ENCODE measurements at regions not wholly inside any gene's neighbourhood (a gene's known extent, or its start where the extent isn't known, plus 50 kb on each side); places are given as distances from the start of the nearest gene placed in this dataset.

GRCh38 chr15:31569836-31570235, 243.2 kb downstream of the KLF13 start:
- Mint-ChIP-seq H3K27me3 (ENCODE audit: unreplicated experiment) (peaks cover 15% of the 10 kb centered on the region), H3K27ac (ENCODE audit: unreplicated experiment) (no peak overlapping the region), H3K4me3 (ENCODE audit: unreplicated experiment) (no peak overlapping the region), H3K4me1 (ENCODE audit: unreplicated experiment) (no peaks in the 10 kb centered on the region), H3K9me3 (ENCODE audit: unreplicated experiment) (no peaks in the 10 kb centered on the region), H3K36me3 (ENCODE audit: unreplicated experiment) (no peaks in the 10 kb centered on the region)
- TF ChIP-seq CTCF (IDR thresholded peaks at IDR 0.05): no peak
- DNase-seq (ENCODE audit: extremely low spot score, unreplicated experiment): no peak

- DNase-seq (ENCODE audit: extremely low spot score, unreplicated experiment): no peak
- peaks cover 16% of the 10 kb centered on the region for H3K27me3 Mint-ChIP-seq (ENCODE audit: unreplicated experiment)
- H3K4me1 Mint-ChIP-seq (ENCODE audit: unreplicated experiment): no peaks in the 10 kb centered on the region
- H3K36me3 Mint-ChIP-seq (ENCODE audit: unreplicated experiment): no peaks in the 10 kb centered on the region
- H3K4me3 Mint-ChIP-seq (ENCODE audit: unreplicated experiment): no peak overlapping the region
- no peak for TF ChIP-seq CTCF (IDR thresholded peaks at IDR 0.05)
- no peak overlapping the region for H3K27ac Mint-ChIP-seq (ENCODE audit: unreplicated experiment)
- no peaks in the 10 kb centered on the region for H3K9me3 Mint-ChIP-seq (ENCODE audit: unreplicated experiment)
Measured at GRCh38 chr15:31570591-31570990, 244.0 kb downstream of the KLF13 start.

GRCh38 chr15:31571676-31572075, 245.0 kb downstream of the KLF13 start:
- H3K27me3 Mint-ChIP-seq (ENCODE audit: unreplicated experiment): peaks cover 18% of the 10 kb centered on the region
- no peak for DNase-seq (ENCODE audit: extremely low spot score, unreplicated experiment)
- H3K27ac Mint-ChIP-seq (ENCODE audit: unreplicated experiment): no peak overlapping the region
- no peak overlapping the region for H3K4me3 Mint-ChIP-seq (ENCODE audit: unreplicated experiment)
- no peaks in the 10 kb centered on the region for H3K4me1 Mint-ChIP-seq (ENCODE audit: unreplicated experiment)
- no peaks in the 10 kb centered on the region for H3K36me3 Mint-ChIP-seq (ENCODE audit: unreplicated experiment)
- no peaks in the 10 kb centered on the region for H3K9me3 Mint-ChIP-seq (ENCODE audit: unreplicated experiment)
- TF ChIP-seq CTCF (IDR thresholded peaks at IDR 0.05): no peak

- peaks cover 22% of the 10 kb centered on the region for H3K27me3 Mint-ChIP-seq (ENCODE audit: unreplicated experiment)
- H3K9me3 Mint-ChIP-seq (ENCODE audit: unreplicated experiment): no peaks in the 10 kb centered on the region
- no peaks in the 10 kb centered on the region for H3K36me3 Mint-ChIP-seq (ENCODE audit: unreplicated experiment)
- no peak overlapping the region for H3K27ac Mint-ChIP-seq (ENCODE audit: unreplicated experiment)
- DNase-seq (ENCODE audit: extremely low spot score, unreplicated experiment): no peak
- no peak for TF ChIP-seq CTCF (IDR thresholded peaks at IDR 0.05)
- no peak overlapping the region for H3K4me3 Mint-ChIP-seq (ENCODE audit: unreplicated experiment)
- H3K4me1 Mint-ChIP-seq (ENCODE audit: unreplicated experiment): no peaks in the 10 kb centered on the region
Measured at GRCh38 chr15:31573759-31574158, 247.1 kb downstream of the KLF13 start.

- H3K4me3 Mint-ChIP-seq (ENCODE audit: unreplicated experiment): no peak overlapping the region
- no peak for TF ChIP-seq CTCF (IDR thresholded peaks at IDR 0.05)
- H3K36me3 Mint-ChIP-seq (ENCODE audit: unreplicated experiment): no peaks in the 10 kb centered on the region
- no peak overlapping the region for H3K27ac Mint-ChIP-seq (ENCODE audit: unreplicated experiment)
- H3K9me3 Mint-ChIP-seq (ENCODE audit: unreplicated experiment): peaks cover 1% of the 10 kb centered on the region
- no peak for DNase-seq (ENCODE audit: extremely low spot score, unreplicated experiment)
- H3K4me1 Mint-ChIP-seq (ENCODE audit: unreplicated experiment): no peaks in the 10 kb centered on the region
- H3K27me3 Mint-ChIP-seq (ENCODE audit: unreplicated experiment): peaks cover 22% of the 10 kb centered on the region
Measured at GRCh38 chr15:31574766-31575165, 248.1 kb downstream of the KLF13 start.
